ENCODE measurements at regions not wholly inside any gene's neighbourhood (a gene's known extent, or its start where the extent isn't known, plus 50 kb on each side); places are given as distances from the start of the nearest gene placed in this dataset.

GRCh38 chr10:25738776-25739175, 195.3 kb upstream of the MYO3A start:
- TF ChIP-seq CTCF (IDR thresholded peaks at IDR 0.05) (no peak), POLR2A (IDR thresholded peaks at IDR 0.05) (no peak), POLR2AphosphoS5 (IDR thresholded peaks at IDR 0.05) (no peak)

Measured in breast epithelium (tissue), 3 donors.